WTC11 (cell line): ENCODE measurements at regions not wholly inside any gene's neighbourhood (a gene's known extent, or its start where the extent isn't known, plus 50 kb on each side); places are given as distances from the start of the nearest gene placed in this dataset.

Source experiments
- ARID4B ChIP-seq: sonication (generic); formaldehyde crosslinking; IDR thresholded peaks from 2 replicates; pipeline ENCODE4 v1.8.0; 2023; ENCODE audit warnings: missing genetic modification reagents, mild to moderate bottlenecking, borderline replicate concordance
- ATF3 ChIP-seq: sonication (generic); formaldehyde crosslinking; conservative IDR thresholded peaks from 2 replicates; pipeline ENCODE4 v1.8.1; 2022; ENCODE audit warnings: mild to moderate bottlenecking, missing genetic modification reagents
- ATF6 ChIP-seq: sonication (generic); formaldehyde crosslinking; IDR thresholded peaks from 2 replicates; pipeline ENCODE4 v1.8.1; 2023; ENCODE audit warnings: mild to moderate bottlenecking, missing genetic modification reagents
- CDX4 ChIP-seq: fragments of 250-450 bp; sonication (Bioruptor Pico); IDR thresholded peaks from 2 replicates; pipeline ENCODE4 v1.9.0; 2021; ENCODE audit warnings: moderate library complexity, mild to moderate bottlenecking, inconsistent platforms, borderline replicate concordance
- CREM ChIP-seq: sonication (generic); formaldehyde crosslinking; IDR thresholded peaks from 2 replicates; pipeline ENCODE4 v1.8.1; 2022; ENCODE audit warnings: mild to moderate bottlenecking, missing genetic modification reagents, moderate library complexity
- CTCF ChIP-seq: fragments of 200-600 bp; IDR thresholded peaks from 2 replicates; pipeline ENCODE4 v1.8.0; 2022; ENCODE audit warnings: antibody characterized with exemption
- JAZF1 ChIP-seq: fragments of 250-450 bp; sonication (Bioruptor Pico); IDR thresholded peaks from 2 replicates; pipeline ENCODE4 v1.9.0; 2021; ENCODE audit warnings: moderate library complexity, mild to moderate bottlenecking, inconsistent platforms
- KAT7 ChIP-seq: sonication (generic); formaldehyde crosslinking; IDR thresholded peaks from 2 replicates; pipeline ENCODE4 v1.8.1; 2023; ENCODE audit warnings: missing genetic modification reagents, mild to moderate bottlenecking, borderline replicate concordance
- NR2C2 ChIP-seq: sonication (generic); formaldehyde crosslinking; IDR thresholded peaks from 2 replicates; pipeline ENCODE4 v1.8.0; 2022; ENCODE audit warnings: mild to moderate bottlenecking, missing genetic modification reagents
- SOX15 ChIP-seq: fragments of 250-450 bp; sonication (Bioruptor Pico); IDR thresholded peaks from 2 replicates; pipeline ENCODE4 v1.9.0; 2021; ENCODE audit warnings: mild to moderate bottlenecking
- ZNF416 ChIP-seq: fragments of 250-450 bp; sonication (Bioruptor Pico); IDR thresholded peaks from 2 replicates; pipeline ENCODE4 v1.9.0; 2021; ENCODE audit warnings: mild to moderate bottlenecking, inconsistent platforms

- TF ChIP-seq CTCF (no peak), CDX4 (no peak), CREM (CRISPR knock-in tag) (no peak), ATF3 (CRISPR knock-in tag) (no peak), NR2C2 (CRISPR knock-in tag) (no peak), JAZF1 (no peak), SOX15 (CRISPR knock-in tag) (no peak), ARID4B (no peak), ZNF416 (no peak), KAT7 (CRISPR knock-in tag) (no peak), ATF6 (CRISPR knock-in tag) (no peak)
Observed at GRCh38 chr4:130044788-130045531, 949.0 kb downstream of the C4orf33 start.
